CD4-positive, alpha-beta T cell treated with Interleukin-4 for 1 hour (primary cell): ENCODE measurements at regions not wholly inside any gene's neighbourhood (a gene's known extent, or its start where the extent isn't known, plus 50 kb on each side); places are given as distances from the start of the nearest gene placed in this dataset.
"Not testable (repeated sequence)": the region's sequence is repeated elsewhere in the genome, so short reads cannot be mapped to it uniquely, and the experiment has no call there.

ENCODE experiments used
- DNase-seq, 2 donors: peaks; one replicate each; pipeline ENCODE4 v3.0.0-alpha.2; 2020 to 2022

DNA sequence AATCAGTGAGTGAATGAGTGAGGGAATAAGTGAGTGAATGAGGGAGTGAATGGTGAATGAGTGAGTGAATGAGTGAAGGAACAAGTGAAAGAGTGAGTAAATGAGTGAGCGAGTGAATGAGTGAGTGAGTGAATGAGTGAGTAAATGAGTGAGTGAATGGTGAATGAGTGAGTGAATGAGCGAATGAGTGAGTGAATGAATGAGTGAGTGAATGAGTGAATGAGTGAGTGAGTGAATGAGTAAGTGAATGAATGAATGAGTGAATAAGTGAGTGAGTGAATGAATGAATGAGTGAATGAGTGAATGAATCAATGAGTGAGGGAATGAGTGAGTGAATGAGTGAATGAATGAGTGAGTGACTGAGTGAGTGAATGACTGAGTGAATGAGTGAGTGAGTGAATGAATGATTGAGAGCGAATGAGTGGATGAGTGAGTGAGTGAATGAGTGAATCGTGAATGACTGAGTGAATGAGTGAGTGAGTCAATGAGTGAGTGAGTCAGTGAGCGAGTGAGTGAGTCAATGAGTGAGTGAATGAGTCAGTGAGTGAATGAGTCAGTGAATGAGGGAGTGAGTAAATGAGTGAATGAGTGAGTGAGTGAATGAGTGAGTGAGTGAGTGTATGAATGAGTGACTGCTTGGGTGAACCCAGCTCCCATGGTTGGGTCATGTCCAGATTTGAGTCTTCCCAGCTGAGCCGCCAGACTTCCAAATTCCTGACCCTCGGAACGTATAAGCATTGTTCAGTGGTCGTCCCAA is 133.0 kb downstream of the NPIPB11 start:
- not testable (repeated sequence) for DNase-seq

DNA sequence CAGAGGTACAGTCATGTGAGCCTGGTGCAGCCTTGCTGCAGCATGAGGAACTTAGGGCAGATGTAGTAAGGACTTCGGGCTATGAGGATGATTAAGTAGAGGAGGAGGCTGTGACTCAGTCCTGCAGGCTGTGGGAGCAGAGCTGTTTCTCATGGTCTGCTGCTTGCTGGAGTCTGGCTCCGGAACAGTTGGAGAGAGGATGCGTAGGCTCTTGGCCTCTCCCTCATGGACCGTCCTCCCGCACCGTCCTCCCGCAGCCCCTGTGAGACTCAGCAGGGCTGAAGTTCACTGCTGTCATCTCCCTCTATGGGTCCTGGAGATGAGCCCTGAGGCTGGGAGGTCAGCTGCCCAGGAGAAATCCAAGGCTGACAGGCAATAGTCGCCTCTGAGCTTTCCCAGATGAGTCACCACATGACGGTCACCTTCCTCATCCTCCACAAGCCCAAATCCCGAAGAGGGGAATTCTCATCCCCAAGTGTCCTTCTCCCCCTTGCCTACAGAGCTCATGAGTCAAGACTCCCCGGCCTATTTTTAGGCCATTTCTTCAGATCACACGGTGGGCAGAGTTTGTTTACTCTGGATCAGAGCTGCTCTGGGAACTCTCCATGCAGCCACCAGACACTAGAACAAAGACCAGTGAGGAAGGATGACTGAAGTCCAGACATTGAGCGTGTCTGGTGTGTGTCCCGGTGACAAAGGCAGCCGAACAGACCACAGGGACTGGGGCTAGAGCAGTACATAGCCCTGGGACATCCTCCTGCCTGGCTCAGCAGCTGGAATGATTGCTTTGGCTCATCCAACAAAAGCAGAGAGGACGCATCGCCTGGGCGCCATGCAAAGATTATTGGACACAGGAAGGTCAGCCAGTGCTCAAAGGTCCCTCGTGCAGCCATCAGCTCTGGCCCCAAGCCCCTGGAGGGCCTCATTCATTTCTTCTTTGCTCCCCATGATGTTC is 134.5 kb downstream of the NPIPB11 start:
- not testable (repeated sequence) for DNase-seq

DNA sequence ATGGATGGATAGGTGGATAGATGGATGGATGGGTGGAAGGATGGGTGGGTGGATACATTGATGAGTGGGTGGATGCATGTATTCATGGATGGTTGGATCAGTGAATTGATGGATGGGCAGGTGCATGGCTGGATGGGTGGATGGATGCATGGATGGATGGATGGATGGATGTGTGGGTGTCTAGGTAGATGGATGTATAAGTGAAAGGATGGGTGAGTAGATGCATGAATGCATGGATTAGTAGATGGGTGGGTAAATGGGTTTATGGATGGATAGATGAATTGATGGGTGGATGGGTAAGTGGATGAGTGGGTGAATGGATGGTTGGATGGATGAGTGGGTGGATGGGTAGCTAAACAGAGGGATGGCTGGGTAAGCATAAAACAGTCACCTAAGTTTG is 135.6 kb downstream of the NPIPB11 start:
- DNase-seq, result not testable (repeated sequence)

DNA sequence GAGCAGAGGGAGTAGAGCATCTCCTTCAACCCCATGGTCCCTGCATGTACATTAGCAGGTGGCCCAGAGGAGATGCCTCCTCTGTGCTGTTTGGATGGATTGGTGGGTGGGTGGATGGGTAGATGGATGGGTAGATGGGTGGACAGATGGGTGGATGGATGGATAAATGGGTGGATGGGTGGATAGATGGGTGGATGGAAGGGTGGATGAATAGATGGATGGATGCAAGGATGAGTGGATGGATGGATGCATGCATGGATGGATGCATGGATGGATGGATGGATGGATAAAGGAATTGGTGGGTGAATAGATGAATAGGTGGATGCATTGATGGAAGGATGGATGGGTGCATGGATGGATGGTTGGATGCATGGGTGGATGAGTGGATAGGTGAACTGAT is 136.5 kb downstream of the NPIPB11 start:
- DNase-seq, result not testable (repeated sequence)

DNA sequence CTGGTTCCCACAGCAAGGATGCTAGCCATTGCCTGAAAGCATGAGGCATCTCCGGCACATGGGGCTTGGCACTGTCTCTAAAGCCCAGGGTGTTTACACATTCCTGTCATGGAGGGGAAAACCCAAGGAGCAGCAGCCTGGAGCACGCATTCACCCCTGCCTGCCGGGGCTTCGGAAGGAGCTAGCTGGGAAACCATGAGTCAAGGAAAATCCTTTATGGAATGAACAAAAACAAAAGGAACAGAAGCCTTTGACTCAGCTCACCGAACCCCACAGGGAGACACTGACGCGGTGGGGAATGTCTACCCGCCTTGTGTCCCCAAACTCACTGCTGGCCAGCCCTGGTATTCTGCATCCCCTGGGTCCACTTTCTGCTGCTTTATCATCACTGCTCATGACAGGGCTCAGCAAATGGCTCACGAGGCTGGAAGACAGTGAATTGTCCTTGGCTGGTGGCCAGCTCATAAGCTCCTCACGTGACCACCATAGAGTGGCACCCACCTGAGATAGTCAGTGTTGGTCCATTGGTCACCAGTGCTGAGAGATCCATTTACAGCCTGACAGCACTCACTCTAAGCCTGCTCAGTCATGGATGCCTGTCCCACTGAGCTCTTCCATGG is 137.2 kb downstream of the NPIPB11 start:
- DNase-seq, result not testable (repeated sequence)

- not testable (repeated sequence) for DNase-seq
Observed at GRCh38 chr16:29268785-29269191, 137.7 kb downstream of the NPIPB11 start.

DNA sequence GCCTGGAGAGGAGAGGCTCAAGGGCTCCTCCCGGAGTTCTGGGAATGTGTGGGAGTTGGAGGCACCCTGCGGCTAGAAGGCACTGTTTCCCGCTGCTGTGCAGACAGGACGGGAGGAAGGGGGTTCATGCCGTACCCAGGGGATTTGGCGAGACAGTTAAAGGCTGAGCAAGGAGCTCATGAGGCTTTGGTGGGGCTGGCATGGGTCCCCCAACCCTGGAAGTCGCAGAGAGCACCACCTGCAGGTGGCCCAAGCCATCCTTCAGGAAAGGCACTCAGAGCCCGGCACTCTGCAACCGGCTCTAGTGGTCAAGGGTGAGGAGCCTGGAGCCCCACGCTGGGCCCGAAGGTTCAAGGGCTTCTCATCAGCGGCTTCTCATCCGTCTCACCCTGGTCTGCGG is 138.2 kb downstream of the NPIPB11 start:
- DNase-seq, result not testable (repeated sequence)

GRCh38 chr16:29267891-29268290 is 138.6 kb downstream of the NPIPB11 start:
- DNase-seq, result not testable (repeated sequence)

DNA sequence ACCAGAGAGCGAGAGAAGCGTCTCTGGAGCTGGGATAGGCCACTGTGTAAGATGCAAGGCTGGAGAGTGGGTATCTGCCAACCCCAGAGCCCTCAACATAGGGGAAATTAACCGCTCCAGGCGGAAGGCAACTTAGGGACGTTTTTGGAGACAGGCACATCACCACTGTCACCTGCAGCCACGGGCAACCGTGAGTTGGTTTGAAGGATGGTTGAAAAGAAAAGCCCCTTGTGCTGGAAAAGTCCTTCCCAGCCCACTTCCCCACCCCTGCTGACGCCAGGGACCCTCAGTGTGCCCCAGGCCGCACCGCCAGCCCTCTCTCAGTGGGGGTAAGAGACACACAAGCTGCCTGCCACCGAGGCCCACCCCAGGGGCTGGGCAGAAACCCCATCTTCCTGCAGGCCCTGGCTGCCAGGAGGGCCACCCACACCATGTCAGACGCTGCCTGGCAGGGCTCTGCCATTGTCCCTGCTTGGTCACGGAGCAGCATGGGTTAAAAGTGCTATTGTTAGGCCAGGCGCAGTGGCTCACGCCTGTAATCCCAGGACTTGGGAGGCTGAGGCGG is 139.4 kb downstream of the NPIPB11 start:
- not testable (repeated sequence) for DNase-seq

- not testable (repeated sequence) for DNase-seq
Observed at GRCh38 chr16:29266612-29267011, 139.9 kb downstream of the NPIPB11 start.

DNA sequence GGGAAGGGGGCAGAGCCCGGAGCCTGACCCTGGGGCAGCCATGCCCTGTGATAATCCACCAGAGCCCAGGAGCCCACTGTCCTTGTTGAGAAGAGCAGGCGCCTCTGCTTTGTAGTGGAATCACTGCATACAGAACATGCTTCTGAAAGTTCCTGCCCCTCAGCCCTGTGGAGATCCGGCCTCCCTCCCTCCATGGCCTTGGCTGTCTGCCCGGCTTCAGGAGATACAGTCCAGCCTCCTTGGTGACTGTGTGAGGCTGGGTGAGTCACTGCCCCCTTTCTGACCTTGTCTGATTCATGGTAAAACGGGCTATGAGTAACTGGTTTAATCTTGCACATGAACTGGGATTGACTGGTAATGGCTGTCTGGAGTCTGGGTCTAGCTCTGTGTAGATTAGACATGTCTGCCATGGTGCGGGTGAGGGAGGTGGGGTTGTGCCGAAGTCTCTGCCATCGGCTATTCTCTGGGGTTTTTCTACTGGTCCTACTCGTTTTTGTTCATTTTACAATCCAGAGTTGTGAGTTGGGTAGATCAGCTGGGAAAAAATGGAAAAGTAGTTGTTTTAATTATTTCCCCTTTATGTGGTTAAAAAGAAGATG is 141.2 kb downstream of the NPIPB11 start:
- peak in 1 of 2 donors; percentile 68 for DNase-seq

DNA sequence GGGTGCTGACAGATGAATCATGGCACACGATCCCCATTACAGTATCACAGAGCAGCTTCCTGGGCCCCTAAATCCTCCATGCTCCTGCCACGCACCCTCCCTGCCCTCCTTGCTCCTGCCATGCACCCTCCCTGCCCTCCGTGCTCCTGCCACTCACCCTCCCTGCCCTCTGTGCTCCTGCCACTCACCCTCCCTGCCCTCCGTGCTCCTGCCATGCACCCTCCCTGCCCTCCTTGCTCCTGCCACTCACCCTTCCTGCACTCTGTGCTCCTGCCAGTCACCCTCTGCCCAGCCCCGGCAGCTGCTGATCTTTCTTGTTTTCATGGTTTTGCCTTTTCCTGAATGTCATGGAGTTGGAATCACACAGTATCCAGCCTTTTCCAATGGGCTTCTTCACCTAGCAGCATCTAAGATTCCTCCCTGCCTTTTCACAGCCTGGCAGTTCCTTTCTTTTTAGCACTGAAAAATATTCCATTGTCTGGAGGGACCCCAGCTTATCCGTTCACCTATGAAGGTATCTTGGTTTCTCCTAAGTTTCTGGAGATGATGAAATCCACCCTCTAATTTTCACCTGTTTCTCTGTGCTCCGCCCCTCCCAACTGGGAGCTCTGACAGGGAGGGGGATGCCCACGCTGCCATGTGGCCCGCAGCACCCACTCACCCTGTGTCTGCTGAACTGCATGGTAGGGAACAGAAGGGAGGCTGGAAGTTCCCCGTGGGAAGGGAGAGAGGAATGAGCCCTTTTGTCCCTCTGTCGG is 142.3 kb downstream of the NPIPB11 start:
- DNase-seq, result not testable (repeated sequence)

DNA sequence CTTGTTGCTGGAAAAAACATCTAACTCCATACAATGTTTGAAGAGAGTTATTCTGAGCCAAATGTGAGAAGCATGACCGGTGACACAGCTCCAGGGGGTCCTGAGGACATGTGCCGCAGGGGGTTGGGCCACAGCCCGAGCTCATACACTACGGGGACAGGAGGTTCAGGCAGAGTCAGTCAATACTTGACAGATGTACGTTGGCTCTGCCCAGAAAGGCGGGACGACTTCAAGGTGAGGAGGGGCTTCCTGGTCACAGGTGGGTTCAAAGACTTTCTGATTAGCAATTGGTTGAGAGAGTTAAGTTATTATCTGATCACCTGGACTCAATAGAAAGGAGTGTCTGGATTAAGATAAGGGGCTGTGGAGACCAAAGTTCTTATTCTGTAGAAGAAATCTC is 143.8 kb downstream of the NPIPB11 start:
- DNase-seq, result not testable (repeated sequence)

GRCh38 chr16:29261427-29262248 is 144.9 kb downstream of the NPIPB11 start:
- not testable (repeated sequence) for DNase-seq

DNA sequence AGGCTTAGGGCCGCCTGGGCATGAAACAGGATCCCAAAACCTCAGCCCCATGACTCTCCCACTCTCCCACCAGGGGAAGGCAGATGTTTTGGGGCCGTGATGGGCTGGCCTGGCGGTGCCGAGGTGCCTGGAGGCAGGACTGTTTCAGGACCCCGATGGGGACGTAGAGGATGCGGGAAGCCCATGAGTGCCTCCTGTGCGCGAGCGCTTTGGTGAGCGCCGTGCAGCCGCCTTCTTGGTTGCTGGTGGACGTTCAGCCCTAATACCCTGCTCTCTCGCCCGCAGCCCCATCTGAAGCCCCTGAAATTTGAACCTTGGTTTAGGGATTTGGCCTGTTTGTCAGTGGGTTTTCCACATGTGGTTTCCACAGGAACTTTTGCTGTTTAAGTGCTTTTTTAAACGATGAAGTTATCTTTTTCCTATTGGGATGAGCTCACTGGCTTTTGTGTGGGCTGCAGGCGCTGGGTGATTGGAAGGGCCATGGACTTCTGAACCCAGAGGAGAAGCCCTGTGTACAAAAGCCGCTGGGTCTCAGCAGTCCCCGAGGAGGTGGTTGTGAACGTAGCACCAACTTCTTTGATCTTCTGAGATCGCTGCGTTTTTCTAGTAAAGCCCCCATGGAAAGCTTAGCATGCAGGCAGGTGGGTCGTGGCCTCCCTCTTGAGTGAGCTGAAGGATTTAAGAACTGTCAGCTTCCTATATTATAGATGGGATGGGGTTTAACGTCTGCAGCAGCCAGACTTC is 145.7 kb downstream of the NPIPB11 start:
- DNase-seq, result not testable (repeated sequence)

GRCh38 chr16:29259635-29260457 is 146.7 kb downstream of the NPIPB11 start:
- not testable (repeated sequence) for DNase-seq

GRCh38 chr16:29258946-29259634 is 147.4 kb downstream of the NPIPB11 start:
- not testable (repeated sequence) for DNase-seq
